GM13976 (cell line): ENCODE measurements at regions not wholly inside any gene's neighbourhood (a gene's known extent, or its start where the extent isn't known, plus 50 kb on each side); places are given as distances from the start of the nearest gene placed in this dataset.

Experiments
- DNase-seq: peaks from one replicate; pipeline ENCODE4 v3.0.0; 2012; ENCODE audit warnings: low spot score
- in situ Hi-C: fragments of 300-500 bp; cut with MboI; formaldehyde crosslinking; loops from one replicate; pipeline ENCODE4 v1.12.0; 2022; ENCODE audit warnings: low sequenced_read_pairs, mixed read lengths, inconsistent platforms; ENCODE audit not compliant: unreplicated experiment
- TF ChIP-seq, protein P1 (sequence below): IDR thresholded peaks from 2 replicates; pipeline ENCODE4 v1.5.1; 2012; ENCODE audit warnings: borderline replicate concordance, mild to moderate bottlenecking; ENCODE audit not compliant: insufficient read depth; ENCODE audit errors: extremely low read depth, missing control alignments, control extremely low read depth

DNA sequence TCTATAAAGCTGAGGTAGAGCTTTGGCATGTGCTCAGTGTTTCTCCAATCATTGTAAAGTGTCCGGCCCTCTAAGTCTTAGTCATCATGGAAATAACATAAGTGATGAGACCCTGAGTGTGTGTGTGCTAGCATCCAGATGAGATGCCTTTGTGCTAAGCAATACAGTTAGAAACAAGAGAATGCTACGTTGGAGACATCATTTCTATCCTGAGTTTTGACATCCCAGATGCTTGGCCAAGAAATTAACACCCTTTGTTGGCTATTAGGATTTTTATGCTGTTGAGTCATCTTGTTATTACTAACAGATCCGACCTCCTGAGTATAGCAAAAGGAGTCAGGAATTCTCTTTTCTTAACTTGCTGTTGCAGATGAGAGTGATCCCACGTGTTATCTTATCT, 508.0 kb downstream of the GADD45G start:
- in situ Hi-C loops, result no loop called here

DNA sequence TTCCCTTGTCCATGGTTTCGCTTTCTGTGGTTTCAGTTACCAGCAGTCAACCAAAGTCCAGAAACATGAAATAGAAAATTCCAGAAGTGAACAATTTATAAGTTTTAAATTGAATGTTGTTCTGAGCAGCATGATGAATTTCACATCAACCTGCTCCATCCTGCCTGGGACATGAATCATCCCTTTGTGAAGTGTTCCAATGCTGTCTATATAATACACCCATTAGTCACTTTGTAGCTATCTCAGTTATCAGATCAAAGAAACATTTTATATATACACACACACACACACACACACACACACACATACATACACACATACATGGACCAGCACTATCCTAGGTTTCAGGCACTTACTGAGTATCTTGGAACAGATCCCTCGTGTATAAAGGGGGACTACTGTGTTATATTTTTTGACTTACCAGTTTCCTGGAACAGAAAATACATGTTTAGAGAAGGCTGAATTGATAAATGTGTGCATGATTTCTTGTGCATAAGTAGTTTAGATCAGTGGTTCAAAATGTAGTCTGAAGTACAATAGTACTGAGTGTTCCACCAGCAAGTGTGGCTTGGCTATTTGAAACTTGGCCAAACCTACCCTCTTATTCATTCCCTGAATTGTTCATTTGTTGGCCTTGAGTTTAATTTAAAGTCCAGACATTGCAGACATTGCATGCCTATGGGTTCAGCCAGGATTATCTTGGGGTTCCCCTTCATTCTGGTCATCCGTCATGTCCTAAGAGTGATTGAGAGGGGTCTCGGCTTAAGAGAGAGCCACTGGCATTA, 510.0 kb downstream of the GADD45G start:
- in situ Hi-C loops, result no loop called here
- no peak for DNase-seq
- TF ChIP-seq, protein P1, sequence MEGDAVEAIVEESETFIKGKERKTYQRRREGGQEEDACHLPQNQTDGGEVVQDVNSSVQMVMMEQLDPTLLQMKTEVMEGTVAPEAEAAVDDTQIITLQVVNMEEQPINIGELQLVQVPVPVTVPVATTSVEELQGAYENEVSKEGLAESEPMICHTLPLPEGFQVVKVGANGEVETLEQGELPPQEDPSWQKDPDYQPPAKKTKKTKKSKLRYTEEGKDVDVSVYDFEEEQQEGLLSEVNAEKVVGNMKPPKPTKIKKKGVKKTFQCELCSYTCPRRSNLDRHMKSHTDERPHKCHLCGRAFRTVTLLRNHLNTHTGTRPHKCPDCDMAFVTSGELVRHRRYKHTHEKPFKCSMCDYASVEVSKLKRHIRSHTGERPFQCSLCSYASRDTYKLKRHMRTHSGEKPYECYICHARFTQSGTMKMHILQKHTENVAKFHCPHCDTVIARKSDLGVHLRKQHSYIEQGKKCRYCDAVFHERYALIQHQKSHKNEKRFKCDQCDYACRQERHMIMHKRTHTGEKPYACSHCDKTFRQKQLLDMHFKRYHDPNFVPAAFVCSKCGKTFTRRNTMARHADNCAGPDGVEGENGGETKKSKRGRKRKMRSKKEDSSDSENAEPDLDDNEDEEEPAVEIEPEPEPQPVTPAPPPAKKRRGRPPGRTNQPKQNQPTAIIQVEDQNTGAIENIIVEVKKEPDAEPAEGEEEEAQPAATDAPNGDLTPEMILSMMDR, result no peak

More for the DNA sequence above, 508.0 kb downstream of the GADD45G start:
- TF ChIP-seq, protein P1, result no peak
- DNase-seq, result no peak

DNA sequence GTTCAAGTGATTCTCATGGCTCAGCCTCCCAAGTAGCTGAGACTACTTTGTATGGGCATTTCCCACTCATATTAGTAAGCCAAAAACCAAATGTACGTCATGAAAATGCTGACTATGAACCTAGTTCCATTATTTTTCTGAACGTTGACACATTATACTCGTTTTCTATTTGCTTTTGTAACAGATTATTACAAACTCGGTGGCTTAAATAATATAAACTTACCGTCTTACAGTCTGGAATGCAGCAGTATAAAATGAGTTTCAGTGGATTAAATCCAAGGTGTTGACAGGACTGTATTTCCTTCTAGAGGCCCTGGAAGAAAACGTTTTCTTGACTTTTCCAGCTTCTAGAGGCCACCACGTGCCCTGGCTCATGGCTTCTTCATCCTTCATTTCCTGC, 517.0 kb downstream of the GADD45G start:
- in situ Hi-C loops, result no loop called here
- DNase-seq, result no peak
- TF ChIP-seq, protein P1, result no peak

DNA sequence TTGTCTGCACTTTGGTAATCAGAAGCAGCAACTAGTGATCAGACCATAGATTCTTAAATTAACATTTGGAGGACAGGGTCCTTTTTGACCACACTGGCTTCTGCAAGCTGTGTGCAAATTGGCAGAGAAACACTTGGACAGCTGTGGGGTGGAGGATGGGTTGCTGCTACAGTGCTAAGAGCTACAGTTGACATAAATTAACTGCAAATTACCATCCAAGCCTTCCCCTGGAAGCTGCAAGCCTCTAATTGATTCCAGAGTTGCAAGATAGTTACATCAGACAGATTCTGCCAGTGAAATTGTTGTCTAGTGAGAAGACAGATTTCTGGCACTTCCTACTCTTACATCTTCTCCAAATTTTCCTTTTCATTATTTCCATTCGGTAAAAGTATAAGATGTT, 517.7 kb downstream of the DIRAS2 start:
- no peak for DNase-seq
- TF ChIP-seq, protein P1, result no peak
- in situ Hi-C loops, result loop anchor here (25.0 kb wide), 2 partner anchors 637 to 737 kb away; no protein-coding TSS in a partner anchor

DNA sequence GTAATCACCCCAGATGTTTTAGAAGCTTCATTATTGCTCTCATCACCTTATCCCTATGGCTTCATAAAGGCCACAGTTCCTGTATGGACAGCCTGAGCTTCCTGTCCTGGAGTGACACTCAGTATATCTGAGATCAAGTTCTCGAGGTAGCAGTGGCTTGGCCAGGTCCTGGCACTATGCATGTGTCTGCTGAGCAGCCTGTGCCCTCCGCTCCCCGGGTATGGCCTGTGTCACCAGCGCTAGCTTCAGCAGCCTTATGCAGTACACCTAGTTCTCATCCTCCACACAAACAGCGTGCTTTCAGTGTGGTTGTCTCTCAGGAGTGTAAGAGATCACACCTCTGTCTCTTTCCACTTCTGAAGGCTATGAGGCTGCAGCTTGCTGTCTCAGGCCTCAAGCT, 514.7 kb downstream of the DIRAS2 start:
- in situ Hi-C loops, result loop anchor here (25.0 kb wide), 2 partner anchors 634 to 734 kb away; no protein-coding TSS in a partner anchor
- no peak for DNase-seq

DNA sequence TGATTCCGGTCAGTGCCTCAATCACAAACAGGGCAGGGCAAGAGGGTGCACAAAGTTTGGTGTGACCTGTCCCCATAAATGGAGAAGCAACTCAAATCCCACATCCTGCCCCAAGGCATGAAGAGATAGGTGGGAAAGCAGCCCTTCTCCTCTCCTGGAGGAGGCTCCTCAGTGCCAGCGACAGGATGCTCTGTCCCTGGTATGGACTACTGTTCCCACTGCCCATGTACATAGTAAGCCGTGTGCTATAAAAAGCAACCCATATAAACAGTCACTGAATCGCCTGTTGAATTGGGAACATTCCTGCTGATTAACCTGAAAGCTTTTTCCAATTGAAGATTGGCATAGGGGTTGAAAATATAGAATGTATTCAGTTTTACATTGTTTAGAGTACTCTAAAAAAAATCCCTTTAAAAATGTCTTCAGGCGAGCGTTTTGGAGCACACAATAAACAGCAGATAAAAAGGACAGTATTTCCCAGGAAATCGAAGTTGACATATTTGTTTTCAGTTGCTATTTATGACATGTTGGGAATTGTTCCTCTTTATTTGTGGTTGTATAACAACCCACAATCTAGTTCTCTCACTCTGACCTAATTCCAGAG, 513.9 kb downstream of the DIRAS2 start:
- TF ChIP-seq, protein P1, result no peak
- in situ Hi-C loops, result loop anchor here (25.0 kb wide), 2 partner anchors 634 to 734 kb away; no protein-coding TSS in a partner anchor
- no peak for DNase-seq

More for the DNA sequence above, 514.7 kb downstream of the DIRAS2 start:
- TF ChIP-seq, protein P1, result no peak
